H9 (cell line): ENCODE measurements at regions not wholly inside any gene's neighbourhood (a gene's known extent, or its start where the extent isn't known, plus 50 kb on each side); places are given as distances from the start of the nearest gene placed in this dataset.
A peak's percentile ranks its signal among the peaks of the same experiment; 100 is the strongest.
"Not testable (repeated sequence)": the region's sequence is repeated elsewhere in the genome, so short reads cannot be mapped to it uniquely, and the experiment has no call there.

Source experiments
- DNase-seq: peaks from one replicate; pipeline ENCODE4 v3.0.0-alpha.2; 2017
- H2AFZ ChIP-seq: one replicate; pipeline ENCODE4 v1.6.1; 2013; ENCODE audit warnings: mild to moderate bottlenecking, low read length, control low read depth, moderate library complexity
- H2AK5ac ChIP-seq: 2 replicates; pipeline ENCODE4 v1.6.1; 2013; ENCODE audit warnings: low read length, control low read depth, mixed read lengths; ENCODE audit not compliant: insufficient read length
- H2BK120ac ChIP-seq: one replicate; pipeline ENCODE4 v1.6.1; 2013; ENCODE audit warnings: low read depth, mild to moderate bottlenecking, low read length, control low read depth, inconsistent platforms; ENCODE audit not compliant: poor library complexity, severe bottlenecking
- H2BK12ac ChIP-seq: 2 replicates; pipeline ENCODE4 v1.6.1; 2013; ENCODE audit warnings: low read length, control low read depth, mixed read lengths, low read depth; ENCODE audit not compliant: insufficient read length
- H2BK15ac ChIP-seq: 2 replicates; pipeline ENCODE4 v1.6.1; 2013; ENCODE audit warnings: low read depth, low read length, control low read depth
- H2BK20ac ChIP-seq: one replicate; pipeline ENCODE4 v1.6.1; 2013; ENCODE audit warnings: low read depth, mild to moderate bottlenecking, low read length, control low read depth, inconsistent platforms; ENCODE audit not compliant: poor library complexity, severe bottlenecking
- H2BK5ac ChIP-seq: 2 replicates; pipeline ENCODE4 v1.6.1; 2013; ENCODE audit warnings: low read length, control low read depth, mixed read lengths; ENCODE audit not compliant: insufficient read length
- H3K14ac ChIP-seq: 2 replicates; pipeline ENCODE4 v1.6.1; 2013; ENCODE audit warnings: low read length, control low read depth; ENCODE audit not compliant: insufficient read depth
- H3K18ac ChIP-seq: 2 replicates; pipeline ENCODE4 v1.6.1; 2013; ENCODE audit warnings: low read depth, mild to moderate bottlenecking, mixed read lengths, low read length, control low read depth; ENCODE audit not compliant: insufficient read length
- H3K23ac ChIP-seq: 2 replicates; pipeline ENCODE4 v1.6.1; 2013; ENCODE audit warnings: low read length, control low read depth, mixed read lengths, low read depth; ENCODE audit not compliant: insufficient read length
- H3K23me2 ChIP-seq: 2 replicates; pipeline ENCODE4 v1.6.1; 2013; ENCODE audit warnings: low read depth, mild to moderate bottlenecking, mixed read lengths, low read length, control low read depth; ENCODE audit not compliant: insufficient read length, poor library complexity, severe bottlenecking
- H3K27ac ChIP-seq: 2 replicates; pipeline ENCODE4 v1.5.1; 2013; ENCODE audit warnings: low read length, control low read depth, mixed read lengths, low read depth; ENCODE audit not compliant: insufficient read length
- H3K27me3 ChIP-seq: 2 replicates; pipeline ENCODE4 v1.6.1; 2013; ENCODE audit warnings: low read length, control low read depth, inconsistent platforms; ENCODE audit not compliant: insufficient read depth
- H3K4ac ChIP-seq: 2 replicates; pipeline ENCODE4 v1.6.1; 2013; ENCODE audit warnings: low read depth, mild to moderate bottlenecking, control low read depth, inconsistent platforms, low read length, moderate library complexity
- H3K4me1 ChIP-seq: 2 replicates; pipeline ENCODE4 v1.6.1; 2013; ENCODE audit warnings: low read length, control low read depth, inconsistent platforms; ENCODE audit not compliant: insufficient read depth
- H3K4me2 ChIP-seq: 2 replicates; pipeline ENCODE4 v1.6.1; 2013; ENCODE audit warnings: low read length, control low read depth, mixed read lengths; ENCODE audit not compliant: insufficient read length, insufficient read depth
- H3K56ac ChIP-seq: 2 replicates; pipeline ENCODE4 v1.6.1; 2013; ENCODE audit warnings: low read depth, mild to moderate bottlenecking, mixed read lengths, low read length, control low read depth; ENCODE audit not compliant: insufficient read length
- H3K79me1 ChIP-seq: 2 replicates; pipeline ENCODE4 v1.6.1; 2013; ENCODE audit warnings: low read depth, mild to moderate bottlenecking, moderate library complexity, low read length, control low read depth, inconsistent platforms; ENCODE audit not compliant: insufficient read depth, poor library complexity, severe bottlenecking
- H3K79me2 ChIP-seq: 2 replicates; pipeline ENCODE4 v1.6.1; 2013; ENCODE audit warnings: low read length, control low read depth, inconsistent platforms; ENCODE audit not compliant: insufficient read depth
- H3K9ac ChIP-seq: 2 replicates; pipeline ENCODE4 v1.6.1; 2013; ENCODE audit warnings: low read length, control low read depth, mixed read lengths; ENCODE audit not compliant: insufficient read length; ENCODE audit errors: extremely low read depth
- H3K9me3 ChIP-seq: one replicate; pipeline ENCODE4 v1.6.1; 2013; ENCODE audit warnings: low read depth, low read length, inconsistent platforms; ENCODE audit not compliant: control insufficient read depth
- H3T11ph ChIP-seq: one replicate; pipeline ENCODE4 v1.6.1; 2013; ENCODE audit warnings: mild to moderate bottlenecking, low read length, control low read depth, inconsistent platforms
- H4K20me1 ChIP-seq: one replicate; pipeline ENCODE4 v1.6.1; 2013; ENCODE audit not compliant: control insufficient read depth, insufficient read length, insufficient read depth
- H4K5ac ChIP-seq: 2 replicates; pipeline ENCODE4 v1.6.1; 2013; ENCODE audit warnings: low read depth, mild to moderate bottlenecking, mixed read lengths, low read length, control low read depth; ENCODE audit not compliant: insufficient read length
- H4K8ac ChIP-seq: replicated peaks from 2 replicates; pipeline ENCODE4 v1.6.1; 2013; ENCODE audit warnings: low read length, control low read depth, mixed read lengths, low read depth; ENCODE audit not compliant: insufficient read length
- H4K91ac ChIP-seq: 2 replicates; pipeline ENCODE4 v1.6.1; 2013; ENCODE audit warnings: low read depth, mild to moderate bottlenecking, moderate library complexity, mixed read lengths, low read length, control low read depth; ENCODE audit not compliant: insufficient read length
- H3K27ac Mint-ChIP-seq, 3 experiments: 2 replicates in 2 of 3; 3 replicates in 1 of 3; pipeline ENCODE4 v1.8.0; 2020 to 2021; ENCODE audit warnings: mixed read lengths in 3 of 3, mild to moderate bottlenecking in 1 of 3, moderate library complexity in 1 of 3
- H3K27me3 Mint-ChIP-seq: 2 replicates; pipeline ENCODE4 v1.8.0; 2021; ENCODE audit warnings: low read depth, mild to moderate bottlenecking, moderate library complexity, mixed read lengths
- H3K36me3 Mint-ChIP-seq, 3 experiments: 2 replicates in 2 of 3; 3 replicates in 1 of 3; pipeline ENCODE4 v1.8.0; 2020 to 2021; ENCODE audit warnings: low read depth in 3 of 3, mixed read lengths in 3 of 3; ENCODE audit not compliant: insufficient read depth in 1 of 3
- H3K4me1 Mint-ChIP-seq, 2 experiments: 2 replicates each; pipeline ENCODE4 v1.8.0; 2020; ENCODE audit warnings: mixed read lengths in 2 of 2
- H3K4me3 Mint-ChIP-seq, 2 experiments: 2 replicates in 1 of 2; 3 replicates in 1 of 2; pipeline ENCODE4 v1.8.0; 2020 to 2021; ENCODE audit warnings: mild to moderate bottlenecking in 2 of 2, mixed read lengths in 2 of 2, moderate library complexity in 1 of 2
- H3K9me3 Mint-ChIP-seq, 2 experiments: 2 replicates in 1 of 2; 3 replicates in 1 of 2; pipeline ENCODE4 v1.8.0; 2020; ENCODE audit warnings: mild to moderate bottlenecking in 2 of 2, mixed read lengths in 2 of 2, moderate library complexity in 1 of 2
- CTCF ChIP-seq: fragments of 200-600 bp; sonication (generic); conservative IDR thresholded peaks from 3 replicates; pipeline ENCODE4 v1.8.0; 2021; ENCODE audit warnings: antibody characterized with exemption, mild to moderate bottlenecking
- WGBS: extraction: QIAGEN DNeasy Blood & Tissue Kit; methylation state at CpG from one replicate; pipeline ENCODE4 v1.1.7; 2013; ENCODE audit warnings: missing lambda C conversion rate, low lambda C conversion rate, mixed read lengths; ENCODE audit not compliant: insufficient read length; ENCODE audit errors: extremely low coverage; 5-methylcytosine and 5-hydroxymethylcytosine counted together

GRCh38 chr22:49670456-49671330, 157.0 kb downstream of the BRD1 start:
- WGBS = no CpG with 5 or more reads among the region's 69 CpGs
- Histone ChIP-seq H3K79me2 (no peaks in the 10 kb centered on the region), H4K91ac (no peak overlapping the region), H4K20me1 (no peaks in the 10 kb centered on the region), H3K79me1 (no peaks in the 10 kb centered on the region), H3K4me1 (peaks cover 2% of the 10 kb centered on the region; the same call in 1 of the 2 replicates), H3K23ac (no peak overlapping the region), H4K8ac (no peak overlapping the region), H3K27ac (no peak overlapping the region), H2AK5ac (no peak overlapping the region), H2BK15ac (no peak overlapping the region), H3K56ac (no peak overlapping the region), H2BK20ac (no peak overlapping the region), H3K4ac (no peak overlapping the region), H3K4me2 (peak overlapping the region; percentile 28), H3T11ph (no peak overlapping the region), H3K9me3 (no peaks in the 10 kb centered on the region), H2BK12ac (no peak overlapping the region), H2BK5ac (no peak overlapping the region), H2AFZ (no peak overlapping the region), H3K18ac (no peak overlapping the region), H2BK120ac (no peak overlapping the region), H3K23me2 (peaks cover 3% of the 10 kb centered on the region), H4K5ac (no peak overlapping the region), H3K27me3 (peaks cover 16% of the 10 kb centered on the region), H3K9ac (no peak overlapping the region), H3K14ac (no peak overlapping the region)
- no peak for TF ChIP-seq CTCF
- DNase-seq = peak; percentile 54
- Mint-ChIP-seq H3K4me3 (peak overlapping the region; percentile 59 to 76), H3K36me3 (no peaks in the 10 kb centered on the region; a peak in 1 of 7 replicates), H3K27me3 (peaks cover 68% of the 10 kb centered on the region), H3K27ac (no peak overlapping the region), H3K9me3 (peaks cover 0 to 4% of the 10 kb centered on the region in 2 experiments; a peak in 3 of 5 replicates), H3K4me1 (peaks cover 14 to 16% of the 10 kb centered on the region in 2 experiments)

GRCh38 chr22:49669969-49670455, 157.7 kb downstream of the BRD1 start:
- not testable (repeated sequence) for H3T11ph ChIP-seq, H3K56ac ChIP-seq, H3K4me1 ChIP-seq, H2AFZ ChIP-seq, H4K8ac ChIP-seq, H3K79me1 ChIP-seq, H3K4ac ChIP-seq, H4K91ac ChIP-seq, H3K9me3 ChIP-seq, H3K79me2 ChIP-seq, H2BK12ac ChIP-seq, H2BK120ac ChIP-seq, H2AK5ac ChIP-seq, H3K9me3 Mint-ChIP-seq, H2BK20ac ChIP-seq, H2BK5ac ChIP-seq, H3K9ac ChIP-seq, H3K4me2 ChIP-seq, H3K27ac ChIP-seq, H4K20me1 ChIP-seq, H4K5ac ChIP-seq, H3K23ac ChIP-seq, H3K36me3 Mint-ChIP-seq, H3K14ac ChIP-seq, H3K18ac ChIP-seq, H3K23me2 ChIP-seq, H2BK15ac ChIP-seq, H3K27ac Mint-ChIP-seq
- whole genome bisulfite sequencing = no CpG with 5 or more reads among the region's 33 CpGs
- DNase-seq = peak; percentile 57
- H3K27me3 Mint-ChIP-seq = peaks cover 62% of the 10 kb centered on the region
- H3K4me1 Mint-ChIP-seq = peaks cover 14 to 16% of the 10 kb centered on the region in 2 experiments
- peak overlapping the region; percentile 40 to 60; a peak in 3 of 5 replicates for H3K4me3 Mint-ChIP-seq
- peaks cover 16% of the 10 kb centered on the region for H3K27me3 ChIP-seq
